ENCODE measurements at regions not wholly inside any gene's neighbourhood (a gene's known extent, or its start where the extent isn't known, plus 50 kb on each side); places are given as distances from the start of the nearest gene placed in this dataset.
"Not testable (repeated sequence)": the region's sequence is repeated elsewhere in the genome, so short reads cannot be mapped to it uniquely, and the experiment has no call there.

DNA sequence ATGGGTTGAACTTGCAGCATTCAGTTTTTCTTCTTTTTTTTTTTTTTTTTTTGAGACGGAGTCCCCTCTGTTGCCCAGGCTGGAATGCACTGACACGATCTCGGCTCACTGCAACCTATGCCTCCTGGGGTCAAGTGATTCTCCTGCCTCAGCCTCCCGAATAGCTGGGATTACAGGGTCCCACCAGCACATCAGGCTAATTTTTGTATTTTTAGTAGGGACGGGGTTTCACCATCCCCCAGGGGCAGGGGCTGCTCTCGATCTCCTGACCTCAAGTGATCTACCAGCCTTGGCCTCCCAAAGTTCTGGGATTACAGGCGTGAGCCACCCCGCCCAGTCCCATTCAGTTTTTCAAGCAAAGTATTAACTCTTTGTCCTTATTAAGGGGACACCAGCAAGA, 117.6 kb upstream of the PRSS16 start:
- H3K9me3 ChIP-seq (ENCODE audit: control insufficient read depth, low read length), result no peaks in the 10 kb centered on the region
- H3K4me3 ChIP-seq (ENCODE audit: extremely low read depth, insufficient read depth, low read length, poor library complexity, severe bottlenecking), result no peak overlapping the region
- 83 to 84% methylated on average over 5 to 7 of the region's 8 CpGs for WGBS, 2 experiments (ENCODE audit: insufficient coverage in 2 of 2)
- no peak overlapping the region for H3K27ac ChIP-seq (ENCODE audit: low read depth, low read length, severe bottlenecking)
- no peaks in the 10 kb centered on the region for H3K4me1 ChIP-seq (ENCODE audit: control insufficient read depth, insufficient read depth, low read length, poor library complexity, severe bottlenecking)
- H3K36me3 ChIP-seq (ENCODE audit: control insufficient read depth, insufficient read depth, low read length), result no peaks in the 10 kb centered on the region

DNA sequence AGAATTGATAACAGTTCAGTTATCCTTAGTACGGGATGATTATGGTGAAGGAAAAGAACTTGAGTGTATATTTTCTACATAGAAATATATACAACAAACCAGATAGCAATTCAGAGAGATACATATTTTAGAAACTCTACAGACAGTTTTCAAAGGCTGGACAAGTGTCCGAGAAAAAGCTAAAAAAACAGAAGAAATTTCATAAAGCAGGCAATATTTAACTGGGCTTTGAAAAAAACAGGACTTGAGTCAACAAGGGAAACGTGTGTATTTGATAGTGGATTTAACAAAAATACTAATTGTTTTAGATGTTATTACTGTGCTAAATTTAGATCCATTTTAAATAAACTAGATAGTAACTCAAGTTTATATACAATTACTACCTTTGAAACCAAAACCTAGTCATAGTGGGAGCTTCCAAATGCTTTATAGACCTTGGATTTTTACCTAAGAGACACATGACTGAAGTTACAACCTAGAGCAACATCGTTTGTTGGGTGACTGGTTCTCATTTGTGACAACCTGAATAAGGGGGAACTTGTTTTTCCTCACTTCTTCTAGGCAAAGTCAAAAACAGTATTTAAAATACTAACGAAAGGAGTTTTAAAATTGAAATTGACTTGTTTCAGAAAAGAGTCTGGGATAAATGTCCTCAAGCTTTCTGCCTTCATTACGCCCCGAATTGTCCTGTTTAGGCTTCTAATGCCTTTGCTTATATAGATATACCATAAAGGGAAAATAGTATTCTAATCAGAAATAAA, 116.7 kb upstream of the PRSS16 start:
- no peaks in the 10 kb centered on the region for H3K9me3 ChIP-seq (ENCODE audit: control insufficient read depth, low read length)
- 80% methylated on average over 2 of the region's 7 CpGs; no CpG with 5 or more reads in 1 of the 2 experiments for WGBS, 2 experiments (ENCODE audit: insufficient coverage in 2 of 2)
- peak overlapping the region; percentile 71 for H3K4me3 ChIP-seq (ENCODE audit: extremely low read depth, insufficient read depth, low read length, poor library complexity, severe bottlenecking)
- no peaks in the 10 kb centered on the region for H3K4me1 ChIP-seq (ENCODE audit: control insufficient read depth, insufficient read depth, low read length, poor library complexity, severe bottlenecking)
- no peaks in the 10 kb centered on the region for H3K36me3 ChIP-seq (ENCODE audit: control insufficient read depth, insufficient read depth, low read length)
- H3K27ac ChIP-seq (ENCODE audit: low read depth, low read length, severe bottlenecking), result peak overlapping the region; percentile 97

DNA sequence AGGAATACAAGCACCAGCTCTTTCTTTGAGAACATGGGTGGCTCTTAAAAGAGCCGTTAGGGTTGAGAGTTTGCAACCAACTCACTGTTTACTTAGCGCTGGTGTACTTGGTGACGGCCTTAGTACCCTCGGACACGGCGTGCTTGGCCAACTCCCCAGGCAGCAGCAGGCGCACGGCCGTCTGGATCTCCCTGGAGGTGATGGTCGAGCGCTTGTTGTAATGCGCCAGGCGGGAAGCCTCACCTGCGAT, 115.3 kb upstream of the PRSS16 start:
- H3K4me3 ChIP-seq (ENCODE audit: extremely low read depth, insufficient read depth, low read length, poor library complexity, severe bottlenecking), result peak overlapping the region; percentile 71
- peak overlapping the region; percentile 97 for H3K27ac ChIP-seq (ENCODE audit: low read depth, low read length, severe bottlenecking)
- not testable (repeated sequence) for H3K4me1 ChIP-seq (ENCODE audit: control insufficient read depth, insufficient read depth, low read length, poor library complexity, severe bottlenecking); H3K9me3 ChIP-seq (ENCODE audit: control insufficient read depth, low read length); H3K36me3 ChIP-seq (ENCODE audit: control insufficient read depth, insufficient read depth, low read length)
- 0% methylated on average over 8 to 9 of the region's 14 CpGs for WGBS, 2 experiments (ENCODE audit: insufficient coverage in 2 of 2)

DNA sequence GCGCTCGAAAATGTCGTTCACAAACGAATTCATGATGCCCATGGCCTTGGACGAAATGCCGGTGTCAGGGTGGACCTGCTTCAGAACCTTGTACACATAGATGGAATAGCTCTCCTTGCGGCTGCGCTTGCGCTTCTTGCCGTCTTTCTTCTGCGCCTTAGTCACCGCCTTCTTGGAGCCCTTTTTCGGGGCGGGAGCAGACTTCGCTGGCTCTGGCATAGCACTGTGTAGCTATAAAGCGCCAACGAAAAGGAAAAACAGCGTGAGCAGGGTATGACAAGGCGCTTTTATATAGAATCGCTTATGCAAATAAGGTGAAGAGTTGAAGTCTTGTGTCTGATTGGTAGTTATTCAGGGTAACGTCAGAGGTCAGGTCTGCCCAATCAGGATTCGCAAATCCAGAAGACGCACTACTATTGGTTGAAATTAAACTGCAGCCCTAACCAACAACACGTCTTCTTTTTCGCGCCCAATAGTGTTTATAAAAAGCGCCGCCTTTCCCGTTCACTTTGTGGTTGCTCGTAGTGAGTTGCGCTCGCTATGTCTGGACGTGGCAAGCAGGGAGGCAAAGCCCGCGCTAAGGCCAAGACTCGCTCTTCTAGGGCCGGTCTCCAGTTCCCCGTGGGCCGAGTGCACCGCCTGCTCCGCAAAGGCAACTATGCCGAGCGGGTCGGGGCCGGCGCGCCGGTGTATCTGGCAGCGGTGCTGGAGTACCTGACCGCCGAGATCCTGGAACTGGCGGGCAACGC, 114.8 kb upstream of the PRSS16 start:
- H3K9me3 ChIP-seq (ENCODE audit: control insufficient read depth, low read length), result no peaks in the 10 kb centered on the region
- no peaks in the 10 kb centered on the region for H3K36me3 ChIP-seq (ENCODE audit: control insufficient read depth, insufficient read depth, low read length)
- peak overlapping the region; percentile 97 for H3K27ac ChIP-seq (ENCODE audit: low read depth, low read length, severe bottlenecking)
- H3K4me3 ChIP-seq (ENCODE audit: extremely low read depth, insufficient read depth, low read length, poor library complexity, severe bottlenecking), result peak overlapping the region; percentile 71
- 0% methylated on average over 46 to 48 of the region's 53 CpGs for WGBS, 2 experiments (ENCODE audit: insufficient coverage in 2 of 2)
- no peaks in the 10 kb centered on the region for H3K4me1 ChIP-seq (ENCODE audit: control insufficient read depth, insufficient read depth, low read length, poor library complexity, severe bottlenecking)

DNA sequence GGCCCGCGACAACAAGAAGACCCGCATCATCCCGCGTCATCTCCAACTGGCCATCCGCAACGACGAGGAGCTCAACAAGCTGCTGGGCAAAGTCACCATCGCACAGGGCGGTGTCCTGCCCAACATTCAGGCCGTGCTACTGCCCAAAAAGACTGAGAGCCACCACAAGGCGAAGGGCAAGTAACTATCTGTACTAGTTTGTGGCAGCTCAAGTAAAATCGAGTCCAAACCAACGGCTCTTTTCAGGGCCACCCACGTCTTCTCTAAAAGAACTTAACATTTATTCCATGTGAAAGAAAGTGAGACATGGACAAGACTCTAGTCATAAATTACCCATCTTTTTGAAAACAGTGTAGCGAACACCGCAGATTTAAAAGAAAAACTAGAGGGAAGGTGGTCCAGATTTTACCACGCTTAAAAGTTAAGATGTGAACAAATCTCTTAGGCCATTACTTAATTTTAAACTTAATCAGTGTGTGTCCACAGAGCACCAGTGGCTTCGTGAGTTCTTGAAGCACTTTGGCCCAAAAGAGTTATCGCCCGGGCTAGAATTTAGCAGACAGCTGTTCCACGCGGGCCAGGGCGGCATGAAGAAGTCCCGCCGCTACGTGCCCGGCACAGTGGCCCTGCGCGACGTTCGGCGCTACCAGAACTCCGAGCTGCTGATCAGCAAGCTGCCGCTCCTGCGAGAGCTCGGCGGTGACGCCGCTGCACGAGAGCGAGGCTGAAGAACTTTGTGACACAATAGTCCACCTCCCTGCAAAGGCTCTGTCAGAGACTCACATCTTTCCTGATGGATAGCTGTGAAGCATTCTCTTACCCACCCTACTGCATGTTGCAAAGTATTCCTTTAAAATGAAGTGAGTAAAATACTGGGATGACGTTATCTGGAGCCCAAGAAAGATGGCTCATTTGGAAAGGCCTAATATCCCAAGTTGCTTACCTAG, 113.9 kb upstream of the PRSS16 start:
- no peaks in the 10 kb centered on the region for H3K36me3 ChIP-seq (ENCODE audit: control insufficient read depth, insufficient read depth, low read length)
- H3K4me1 ChIP-seq (ENCODE audit: control insufficient read depth, insufficient read depth, low read length, poor library complexity, severe bottlenecking), result no peaks in the 10 kb centered on the region
- H3K9me3 ChIP-seq (ENCODE audit: control insufficient read depth, low read length), result no peaks in the 10 kb centered on the region
- H3K27ac ChIP-seq (ENCODE audit: low read depth, low read length, severe bottlenecking), result peak overlapping the region; percentile 97
- peak overlapping the region; percentile 71 for H3K4me3 ChIP-seq (ENCODE audit: extremely low read depth, insufficient read depth, low read length, poor library complexity, severe bottlenecking)
- 0 to 1% methylated on average over 30 to 43 of the region's 43 CpGs for WGBS, 2 experiments (ENCODE audit: insufficient coverage in 2 of 2)

DNA sequence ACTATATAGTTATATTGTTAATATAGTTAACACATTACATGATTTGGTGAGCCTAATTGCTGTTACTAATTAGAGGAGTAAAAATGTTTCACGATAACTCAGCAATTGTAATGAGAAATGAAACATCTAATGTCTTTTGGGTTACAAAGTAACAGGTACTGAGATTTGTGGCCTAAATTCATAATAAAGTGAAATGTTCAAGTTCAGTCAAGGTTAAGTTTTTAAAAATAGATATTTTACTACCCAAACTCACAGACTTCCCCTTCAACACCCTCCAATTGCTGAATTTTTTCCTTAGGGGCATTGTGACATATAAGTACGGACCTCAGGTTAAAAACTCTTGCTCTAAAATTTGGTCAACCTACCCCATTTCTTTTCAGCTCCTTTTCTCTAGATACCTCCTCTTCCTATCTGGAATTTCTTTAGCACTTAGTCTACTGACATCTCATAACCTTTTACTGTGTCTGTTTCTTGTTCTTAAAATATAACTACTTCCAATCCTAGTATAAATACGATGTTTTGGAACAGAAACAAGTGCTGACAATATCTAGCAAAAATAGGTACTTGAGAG, 112.3 kb upstream of the PRSS16 start:
- H3K36me3 ChIP-seq (ENCODE audit: control insufficient read depth, insufficient read depth, low read length), result no peaks in the 10 kb centered on the region
- H3K4me1 ChIP-seq (ENCODE audit: control insufficient read depth, insufficient read depth, low read length, poor library complexity, severe bottlenecking), result no peaks in the 10 kb centered on the region
- H3K9me3 ChIP-seq (ENCODE audit: control insufficient read depth, low read length), result no peaks in the 10 kb centered on the region
- 96 to 100% methylated on average over 1 to 2 of the region's 3 CpGs for WGBS, 2 experiments (ENCODE audit: insufficient coverage in 2 of 2)
- no peak overlapping the region for H3K4me3 ChIP-seq (ENCODE audit: extremely low read depth, insufficient read depth, low read length, poor library complexity, severe bottlenecking)
- no peak overlapping the region for H3K27ac ChIP-seq (ENCODE audit: low read depth, low read length, severe bottlenecking)

DNA sequence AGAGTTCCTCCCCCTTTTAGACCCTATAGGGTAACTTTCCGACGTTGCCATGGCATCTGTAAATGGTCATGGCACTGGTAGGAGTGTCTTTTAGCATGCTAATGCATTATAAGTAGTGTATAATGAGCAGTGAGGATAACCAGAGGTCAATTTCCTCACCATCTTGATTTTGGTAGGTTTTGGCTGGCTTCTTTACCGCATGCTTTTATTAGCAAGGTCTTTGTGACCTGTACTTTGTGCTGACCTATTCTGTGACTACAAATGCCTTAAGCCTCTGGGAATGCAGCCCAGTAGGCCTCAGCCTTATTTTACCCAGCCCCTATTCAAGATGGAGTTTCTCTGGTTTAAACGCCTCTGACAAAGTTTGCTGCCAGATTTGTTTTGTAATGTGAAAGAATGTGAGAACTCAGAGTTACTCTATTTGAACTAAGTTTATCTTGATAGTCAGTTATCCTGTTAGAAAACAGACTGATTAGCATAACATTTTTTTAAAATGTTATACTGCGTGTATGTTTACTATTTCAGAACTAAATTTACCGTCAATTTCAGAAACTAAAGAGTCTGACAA, 111.3 kb upstream of the PRSS16 start:
- H3K36me3 ChIP-seq (ENCODE audit: control insufficient read depth, insufficient read depth, low read length), result no peaks in the 10 kb centered on the region
- WGBS, 2 experiments (ENCODE audit: insufficient coverage in 2 of 2), result 93 to 100% methylated on average over 1 to 3 of the region's 6 CpGs
- H3K27ac ChIP-seq (ENCODE audit: low read depth, low read length, severe bottlenecking), result no peak overlapping the region
- H3K9me3 ChIP-seq (ENCODE audit: control insufficient read depth, low read length), result no peaks in the 10 kb centered on the region
- no peaks in the 10 kb centered on the region for H3K4me1 ChIP-seq (ENCODE audit: control insufficient read depth, insufficient read depth, low read length, poor library complexity, severe bottlenecking)
- no peak overlapping the region for H3K4me3 ChIP-seq (ENCODE audit: extremely low read depth, insufficient read depth, low read length, poor library complexity, severe bottlenecking)

DNA sequence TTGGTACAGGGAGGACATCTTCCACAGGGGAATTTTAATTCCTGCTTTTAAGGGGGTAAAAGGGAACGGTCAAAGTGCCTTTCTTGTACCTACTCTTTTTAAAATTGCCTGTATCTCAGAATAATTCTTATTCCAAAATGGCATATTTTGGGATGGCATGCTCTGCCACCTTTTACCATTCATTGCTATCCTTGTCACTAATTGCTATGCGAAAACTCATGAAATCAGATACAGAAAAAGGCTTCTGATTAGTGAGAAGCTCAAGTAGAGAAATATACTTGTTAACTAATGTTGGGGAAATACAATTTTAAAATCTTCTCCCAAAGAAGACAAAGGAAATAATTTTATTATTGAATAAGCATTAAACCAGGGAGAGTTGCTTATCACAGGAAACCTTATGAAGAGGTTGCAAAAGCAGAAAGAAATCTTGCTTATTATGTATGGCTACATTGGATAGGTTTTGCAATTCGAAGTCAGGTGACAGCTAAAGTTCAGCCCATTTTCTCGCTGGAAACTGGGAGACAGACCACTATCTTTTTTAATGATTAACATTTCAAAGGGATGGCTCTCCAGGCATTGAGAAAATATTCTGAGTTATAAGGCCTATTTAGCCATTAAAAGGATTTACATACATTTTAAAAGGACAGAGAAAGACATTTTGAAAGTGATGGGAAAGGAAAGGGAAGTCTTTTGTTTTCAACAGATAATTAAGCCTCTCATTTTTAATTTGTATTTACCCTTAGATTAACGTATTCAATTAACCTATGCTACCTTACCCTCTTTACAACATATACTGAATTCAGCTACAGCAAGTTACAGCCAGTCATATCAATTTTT, 110.3 kb upstream of the PRSS16 start:
- H3K4me1 ChIP-seq (ENCODE audit: control insufficient read depth, insufficient read depth, low read length, poor library complexity, severe bottlenecking), result no peaks in the 10 kb centered on the region
- no peak overlapping the region for H3K27ac ChIP-seq (ENCODE audit: low read depth, low read length, severe bottlenecking)
- WGBS, 2 experiments (ENCODE audit: insufficient coverage in 2 of 2), result 41% methylated on average over 2 of the region's 5 CpGs; no CpG with 5 or more reads in 1 of the 2 experiments
- H3K9me3 ChIP-seq (ENCODE audit: control insufficient read depth, low read length), result no peaks in the 10 kb centered on the region
- no peak overlapping the region for H3K4me3 ChIP-seq (ENCODE audit: extremely low read depth, insufficient read depth, low read length, poor library complexity, severe bottlenecking)
- H3K36me3 ChIP-seq (ENCODE audit: control insufficient read depth, insufficient read depth, low read length), result no peaks in the 10 kb centered on the region

DNA sequence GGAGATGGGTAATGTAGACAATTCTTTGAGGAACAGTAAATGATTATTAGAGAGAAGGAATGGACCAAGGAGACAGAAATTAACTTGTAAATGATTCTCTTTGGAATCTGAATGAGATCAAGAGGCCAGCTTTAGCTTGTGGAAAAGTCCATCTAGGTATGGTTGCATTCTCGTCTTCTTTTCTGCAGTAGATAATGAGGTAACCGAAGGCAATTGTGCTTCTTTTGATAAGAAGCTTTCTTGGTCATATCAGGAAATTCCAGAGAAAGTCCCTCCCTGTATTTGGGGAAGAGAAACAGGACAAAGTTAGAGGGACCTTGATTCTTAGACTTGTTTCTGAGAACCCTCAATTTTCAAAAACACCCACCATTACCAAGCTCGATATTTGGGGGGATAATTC, 109.1 kb upstream of the PRSS16 start:
- no peaks in the 10 kb centered on the region for H3K9me3 ChIP-seq (ENCODE audit: control insufficient read depth, low read length)
- H3K4me3 ChIP-seq (ENCODE audit: extremely low read depth, insufficient read depth, low read length, poor library complexity, severe bottlenecking), result no peak overlapping the region
- peak overlapping the region; percentile 82 for H3K27ac ChIP-seq (ENCODE audit: low read depth, low read length, severe bottlenecking)
- H3K4me1 ChIP-seq (ENCODE audit: control insufficient read depth, insufficient read depth, low read length, poor library complexity, severe bottlenecking), result no peaks in the 10 kb centered on the region
- peaks cover 1% of the 10 kb centered on the region for H3K36me3 ChIP-seq (ENCODE audit: control insufficient read depth, insufficient read depth, low read length)
- 79 to 100% methylated on average over 1 to 2 of the region's 3 CpGs for WGBS, 2 experiments (ENCODE audit: insufficient coverage in 2 of 2)
